ENCODE measurements at regions not wholly inside any gene's neighbourhood (a gene's known extent, or its start where the extent isn't known, plus 50 kb on each side); places are given as distances from the start of the nearest gene placed in this dataset.
"Not testable (repeated sequence)": the region's sequence is repeated elsewhere in the genome, so short reads cannot be mapped to it uniquely, and the experiment has no call there.

GRCh38 chr12:73678335-73678734 is 859.3 kb upstream of the ATXN7L3B start:
- Histone ChIP-seq H3K4me1 (no peaks in the 10 kb centered on the region), H3K36me3 (no peaks in the 10 kb centered on the region), H3K27ac (no peak overlapping the region)

GRCh38 chr12:73699318-73699717 is 838.3 kb upstream of the ATXN7L3B start:
- no peaks in the 10 kb centered on the region for H3K36me3 ChIP-seq

More at GRCh38 chr12:73678335-73678734, 859.3 kb upstream of the ATXN7L3B start:
- intact Hi-C loops (cut with DNase I; ENCODE audit: low total_unique reads), result no loop called here
- H3K9me3 ChIP-seq, result no peaks in the 10 kb centered on the region
- H3K4me3 ChIP-seq, result no peak overlapping the region
- no peak for TF ChIP-seq CTCF (IDR thresholded peaks at IDR 0.05)
- H3K27me3 ChIP-seq, result no peaks in the 10 kb centered on the region
- no peak for DNase-seq

GRCh38 chr12:73714655-73715054 is 823.0 kb upstream of the ATXN7L3B start:
- H3K9me3 ChIP-seq, result no peaks in the 10 kb centered on the region
- H3K4me1 ChIP-seq, result no peaks in the 10 kb centered on the region
- H3K36me3 ChIP-seq, result no peaks in the 10 kb centered on the region
- no peak for TF ChIP-seq CTCF (IDR thresholded peaks at IDR 0.05)
- intact Hi-C loops (cut with DNase I; ENCODE audit: low total_unique reads), result no loop called here
- no peak overlapping the region for H3K27ac ChIP-seq
- no peak overlapping the region for H3K4me3 ChIP-seq
- DNase-seq, result no peak
- no peaks in the 10 kb centered on the region for H3K27me3 ChIP-seq

More at GRCh38 chr12:73699318-73699717, 838.3 kb upstream of the ATXN7L3B start:
- no peaks in the 10 kb centered on the region for H3K27me3 ChIP-seq
- DNase-seq, result no peak
- no peaks in the 10 kb centered on the region for H3K4me1 ChIP-seq
- no peak for TF ChIP-seq CTCF (IDR thresholded peaks at IDR 0.05)
- no peak overlapping the region for H3K27ac ChIP-seq
- H3K9me3 ChIP-seq, result no peaks in the 10 kb centered on the region
- no peak overlapping the region for H3K4me3 ChIP-seq
- intact Hi-C loops (cut with DNase I; ENCODE audit: low total_unique reads), result no loop called here

GRCh38 chr12:73716143-73716542 is 821.5 kb upstream of the ATXN7L3B start:
- H3K27me3 ChIP-seq; H3K9me3 ChIP-seq; H3K4me3 ChIP-seq; H3K27ac ChIP-seq; DNase-seq; H3K4me1 ChIP-seq; intact Hi-C loops (cut with DNase I; ENCODE audit: low total_unique reads); H3K36me3 ChIP-seq: not testable (repeated sequence)

GRCh38 chr12:73719223-73719622 is 818.4 kb upstream of the ATXN7L3B start:
- Histone ChIP-seq H3K4me3 (no peak overlapping the region), H3K9me3 (no peaks in the 10 kb centered on the region), H3K36me3 (no peaks in the 10 kb centered on the region), H3K27me3 (no peaks in the 10 kb centered on the region), H3K27ac (no peak overlapping the region), H3K4me1 (no peaks in the 10 kb centered on the region)
- no peak for TF ChIP-seq CTCF (IDR thresholded peaks at IDR 0.05)
- no peak for DNase-seq
- intact Hi-C loops (cut with DNase I; ENCODE audit: low total_unique reads), result no loop called here

GRCh38 chr12:73726881-73727280 is 810.8 kb upstream of the ATXN7L3B start:
- no peak for DNase-seq
- no peak for TF ChIP-seq CTCF (IDR thresholded peaks at IDR 0.05)
- intact Hi-C loops (cut with DNase I; ENCODE audit: low total_unique reads), result no loop called here
- Histone ChIP-seq H3K27me3 (no peaks in the 10 kb centered on the region), H3K36me3 (no peaks in the 10 kb centered on the region), H3K4me3 (no peak overlapping the region), H3K4me1 (no peaks in the 10 kb centered on the region), H3K9me3 (no peaks in the 10 kb centered on the region), H3K27ac (no peak overlapping the region)
